Stimulated activated CD4-positive, alpha-beta T cell treated with anti-CD3 and anti-CD28 coated beads, Interleukin-4, amount 100 ng/mL, for 1 hour (primary cell): ENCODE measurements at regions not wholly inside any gene's neighbourhood (a gene's known extent, or its start where the extent isn't known, plus 50 kb on each side); places are given as distances from the start of the nearest gene placed in this dataset.
"Not testable (repeated sequence)": the region's sequence is repeated elsewhere in the genome, so short reads cannot be mapped to it uniquely, and the experiment has no call there.

ENCODE experiments used
- DNase-seq: peaks from one replicate; pipeline ENCODE4 v3.0.0-alpha.2; 2020

DNA sequence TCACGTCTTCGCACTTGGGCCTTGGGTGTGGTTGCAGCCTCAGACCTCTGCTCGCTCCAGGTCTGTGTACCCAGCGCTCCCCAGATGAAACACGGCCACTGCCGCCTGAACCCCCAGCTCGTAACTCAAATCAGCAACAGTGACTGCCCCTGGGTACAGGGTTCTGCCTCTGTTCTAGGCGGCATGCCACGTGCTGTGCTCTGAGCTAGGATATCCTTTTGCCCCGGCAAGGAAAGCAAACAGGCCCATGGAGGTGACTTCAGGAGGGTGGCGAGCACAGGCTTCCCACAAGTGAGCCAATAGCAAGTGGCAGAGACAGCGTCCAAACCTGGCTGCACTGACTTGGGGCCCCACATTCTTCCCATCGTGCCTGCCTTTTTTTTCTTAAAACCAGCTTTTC is 96.3 kb upstream of the PZP start:
- DNase-seq = not testable (repeated sequence)

DNA sequence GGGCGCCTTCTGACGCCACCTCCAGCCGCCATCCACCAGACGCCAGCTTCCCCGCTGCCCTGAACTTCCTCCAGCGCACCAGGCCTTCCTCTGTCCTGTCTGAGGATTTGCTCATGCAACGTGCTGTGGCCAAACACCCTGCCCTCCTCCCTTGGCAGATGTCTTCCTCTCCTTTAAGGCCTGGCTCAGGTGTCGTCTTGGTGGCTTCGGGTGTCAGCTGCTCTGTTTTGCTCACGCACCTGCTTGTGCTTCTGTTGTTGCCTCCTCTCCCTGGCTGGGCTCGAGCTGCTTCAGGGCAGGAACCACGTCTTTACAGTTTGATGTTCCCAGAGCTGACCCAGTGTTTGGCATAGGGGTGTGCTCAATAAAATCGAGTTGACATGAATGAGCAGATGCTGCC is 87.7 kb upstream of the PZP start:
- not testable (repeated sequence) for DNase-seq

DNA sequence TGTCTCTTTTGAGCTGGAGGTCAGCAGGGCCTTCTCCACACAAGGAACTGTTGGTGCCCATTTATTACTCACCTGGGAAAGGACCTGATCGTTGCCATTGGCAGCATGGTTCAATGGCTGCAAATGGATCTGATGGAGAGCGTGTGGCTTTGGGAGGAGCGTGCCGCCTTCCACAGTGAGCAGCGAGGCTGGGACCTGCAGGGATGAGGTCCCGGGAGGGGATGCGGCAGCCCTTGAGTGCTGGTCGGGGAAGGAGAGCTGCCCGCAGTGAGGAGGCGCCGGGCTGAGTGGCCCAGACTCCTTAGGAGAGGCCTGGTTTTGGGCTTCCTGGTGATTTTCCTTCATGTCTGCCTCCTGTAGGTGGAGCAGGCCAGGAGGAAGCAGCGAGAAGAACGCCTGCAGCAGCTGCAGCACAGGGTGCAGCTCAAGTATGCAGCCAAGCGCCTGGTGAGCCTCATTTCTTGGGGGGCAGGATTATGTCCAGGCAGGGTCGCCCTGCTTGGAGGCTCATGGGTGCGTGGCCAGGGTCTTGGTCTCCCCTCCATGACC is 86.0 kb upstream of the PZP start:
- DNase-seq = not testable (repeated sequence)

DNA sequence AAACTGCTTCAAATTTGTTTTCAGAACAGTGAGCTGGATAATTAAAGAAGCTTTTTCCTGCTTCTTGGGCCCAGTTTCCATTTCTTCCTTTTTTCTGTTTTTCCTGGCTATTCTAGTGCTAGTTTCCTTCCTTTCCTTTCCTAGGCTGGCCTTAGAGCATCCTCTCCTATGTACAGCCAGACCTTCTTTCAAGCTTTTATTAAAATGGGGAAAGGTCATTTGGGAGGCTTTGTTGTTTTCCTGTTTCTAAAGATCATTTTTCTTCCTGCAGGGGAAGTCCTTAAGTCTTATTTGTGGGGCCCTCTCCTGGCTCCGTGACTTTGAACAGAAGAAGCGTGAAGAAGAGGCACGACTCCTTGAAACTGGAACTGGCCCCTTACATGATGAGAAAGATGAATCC is 85.2 kb upstream of the PZP start:
- not testable (repeated sequence) for DNase-seq

DNA sequence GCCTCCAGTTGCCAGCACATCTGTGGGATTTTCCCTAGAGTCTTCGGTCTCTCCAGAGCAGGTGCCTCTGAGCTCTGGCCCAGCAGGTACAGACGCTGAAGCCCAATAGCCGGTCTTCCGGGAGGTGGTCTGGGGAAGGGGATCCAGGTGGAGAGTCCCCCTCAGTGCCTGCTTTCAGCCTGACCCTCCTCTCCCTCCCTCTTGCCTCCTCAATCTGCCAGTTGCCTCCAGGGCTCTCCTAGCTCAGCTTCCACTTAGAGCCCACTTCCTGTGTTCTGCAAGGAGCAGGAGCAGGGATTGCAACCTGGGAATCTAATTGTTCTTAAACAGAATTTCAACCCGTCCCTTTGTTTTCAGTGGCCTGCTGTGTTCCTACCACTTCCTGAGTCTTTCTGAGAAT is 81.8 kb upstream of the PZP start:
- DNase-seq = not testable (repeated sequence)

DNA sequence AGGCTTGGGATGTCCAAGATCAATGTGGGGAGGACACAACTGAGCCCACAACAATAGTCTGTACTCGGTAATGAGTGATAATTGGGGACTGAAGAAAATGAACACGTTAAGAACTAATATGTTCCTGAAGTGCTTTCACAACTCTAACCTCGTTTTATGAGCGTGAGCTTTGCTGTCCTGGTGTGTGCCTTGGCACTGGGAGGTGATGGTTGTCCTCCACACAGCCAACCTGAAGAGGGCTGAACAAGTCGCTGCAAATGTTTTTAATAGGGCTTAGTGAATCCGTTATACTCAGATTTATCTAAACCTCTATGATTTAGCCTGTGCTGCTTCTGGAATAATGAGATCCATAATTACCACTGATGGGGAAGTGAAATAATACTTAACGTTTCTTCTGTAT is 76.5 kb upstream of the PZP start:
- DNase-seq = not testable (repeated sequence)

DNA sequence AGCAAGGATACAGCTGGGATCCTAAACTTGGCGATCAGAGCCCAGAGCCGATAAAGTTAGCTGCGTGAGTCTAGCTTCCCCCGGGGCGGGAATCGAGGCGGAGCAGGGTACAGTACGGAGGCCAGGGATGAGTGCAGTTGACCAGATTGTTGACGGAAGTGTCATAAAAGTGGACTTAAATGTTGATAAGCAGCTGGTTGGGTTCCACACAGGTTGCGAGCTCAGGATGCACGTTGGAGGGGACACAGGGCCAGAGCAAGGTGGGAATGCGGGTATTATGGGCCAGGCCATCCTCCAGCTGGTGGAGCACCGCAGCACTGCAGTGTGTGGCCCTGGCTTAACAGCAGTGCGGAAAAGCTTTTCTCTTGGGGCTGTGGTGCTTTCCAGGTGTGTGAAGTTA is 76.0 kb upstream of the PZP start:
- DNase-seq = not testable (repeated sequence)

DNA sequence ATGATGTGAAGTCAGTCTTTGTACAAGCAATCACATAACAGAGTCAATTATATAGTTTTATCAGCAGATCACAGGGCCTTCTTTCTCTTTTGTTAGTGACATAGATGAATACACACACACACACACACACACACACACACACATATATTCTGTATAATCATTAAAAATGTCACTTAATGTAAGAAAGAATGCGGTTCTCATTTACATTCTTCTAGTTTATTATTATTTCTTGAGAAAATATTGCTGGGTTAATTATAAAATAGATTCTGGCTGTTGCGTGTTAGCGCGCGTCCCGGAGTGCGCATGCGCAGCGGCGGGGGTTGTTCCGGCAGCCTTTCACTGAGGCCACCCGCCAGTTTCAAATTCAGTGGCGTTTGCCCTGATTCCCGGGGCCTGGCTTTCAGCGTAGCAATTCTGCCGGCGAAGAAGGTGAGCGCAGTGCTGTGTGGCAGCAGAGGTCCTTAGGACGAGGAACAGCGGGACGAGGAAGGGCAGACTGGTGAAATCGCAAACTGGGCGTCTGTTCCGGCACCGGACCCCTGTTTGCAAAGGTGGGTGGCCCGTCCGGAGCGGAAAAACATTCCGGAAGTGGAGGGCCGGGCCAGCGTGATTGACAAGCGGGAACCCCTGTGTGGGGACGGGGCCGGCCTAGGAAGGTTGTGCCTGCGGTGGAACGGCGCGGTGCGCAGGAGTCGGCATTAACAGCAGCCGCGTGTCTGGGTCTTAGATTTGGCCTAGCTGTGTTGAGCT is 75.3 kb upstream of the PZP start:
- DNase-seq = peak; percentile 76

DNA sequence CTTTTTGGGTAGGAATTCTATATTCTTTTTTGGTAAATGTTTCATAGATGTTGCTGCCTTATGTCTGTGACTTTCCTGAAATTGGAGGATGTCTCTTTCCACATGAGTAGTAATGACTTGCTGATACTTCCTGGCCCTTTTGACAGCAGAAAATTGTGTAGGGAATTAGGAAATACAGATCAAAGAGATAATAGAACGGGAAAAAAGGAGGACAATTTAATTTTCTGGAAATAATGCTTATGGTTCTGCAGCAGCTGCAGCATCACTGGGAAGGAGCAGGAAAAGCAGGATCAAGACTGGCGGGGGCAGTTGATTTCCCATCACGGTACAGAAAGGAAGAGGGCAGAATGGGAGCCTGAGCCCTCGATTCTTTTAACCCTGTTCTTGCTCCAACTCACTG is 68.8 kb upstream of the PZP start:
- no peak for DNase-seq

DNA sequence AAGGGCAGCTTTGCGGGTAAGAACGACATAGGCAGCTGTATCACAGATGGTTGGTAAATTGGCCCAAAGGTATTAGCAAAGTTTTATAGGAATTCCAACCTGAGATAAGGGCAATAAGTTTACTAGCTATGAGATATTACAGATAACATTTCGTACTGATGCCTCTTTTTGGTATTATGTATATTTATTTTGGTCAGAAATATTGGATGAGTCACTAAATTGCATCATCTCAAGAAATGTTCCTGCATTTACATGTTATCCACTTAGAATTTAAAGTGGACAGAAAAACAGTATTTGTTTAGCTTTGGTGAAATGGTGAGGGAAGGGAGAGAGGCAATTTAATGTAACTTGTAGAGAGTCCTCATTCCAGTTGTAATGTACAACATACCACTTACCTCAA is 65.1 kb upstream of the PZP start:
- DNase-seq = no peak

DNA sequence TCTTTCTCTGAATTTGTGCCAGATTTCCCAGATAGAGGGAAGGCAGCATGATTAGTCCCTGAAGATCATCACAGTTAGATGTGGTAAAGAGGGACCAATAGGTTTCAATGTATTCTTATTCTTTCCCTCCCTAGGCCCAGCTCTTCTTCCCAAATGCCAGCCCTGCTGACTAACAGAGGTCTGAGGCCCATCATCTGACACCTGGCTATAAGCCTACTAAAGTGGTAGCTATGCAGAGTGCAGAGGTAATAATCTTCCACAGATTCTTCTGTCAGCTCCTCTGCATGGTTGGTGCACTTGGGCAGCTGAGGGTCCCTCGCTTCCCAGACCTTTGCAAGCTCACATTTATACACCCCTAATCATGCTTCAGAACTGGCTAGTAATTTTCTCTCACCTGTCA is 63.7 kb upstream of the PZP start:
- DNase-seq = no peak

DNA sequence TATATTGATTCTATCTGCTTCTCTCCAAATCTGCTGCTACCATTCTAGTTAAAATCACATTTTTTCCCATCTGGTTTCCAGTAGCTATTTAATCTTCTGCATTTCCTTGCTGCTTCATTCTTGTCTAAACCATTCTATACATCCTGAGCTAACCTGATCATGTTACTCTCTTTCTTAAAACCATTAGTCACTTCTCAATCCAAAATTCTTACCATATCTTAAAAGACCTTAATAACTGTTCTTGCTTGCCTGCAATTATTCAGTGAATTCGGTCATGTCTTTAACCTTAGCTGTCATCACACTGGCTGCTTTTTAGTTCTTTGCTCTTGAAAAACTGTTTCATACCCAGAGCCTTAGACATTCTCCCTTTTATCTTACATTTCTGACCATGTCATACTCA is 56.4 kb upstream of the PZP start:
- DNase-seq = no peak

DNA sequence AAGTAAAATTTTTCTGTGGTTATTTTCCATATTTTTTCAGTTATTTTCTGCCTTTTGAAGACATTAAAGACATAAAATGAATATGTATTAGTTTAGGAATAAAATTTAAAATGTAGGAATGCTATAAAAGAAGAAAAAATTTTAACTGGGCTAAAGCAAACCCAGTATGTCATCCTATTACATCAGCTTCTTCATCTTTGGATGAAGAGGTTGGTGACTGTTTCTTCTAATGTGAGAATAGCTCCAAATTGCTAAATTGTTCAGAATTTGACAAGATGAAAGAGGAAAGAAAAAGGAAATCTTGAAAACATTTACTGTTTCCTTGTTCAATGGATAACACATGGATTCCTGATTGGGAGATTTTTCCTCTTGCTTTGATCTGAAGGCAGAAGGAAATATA is 52.7 kb upstream of the PZP start:
- no peak for DNase-seq

DNA sequence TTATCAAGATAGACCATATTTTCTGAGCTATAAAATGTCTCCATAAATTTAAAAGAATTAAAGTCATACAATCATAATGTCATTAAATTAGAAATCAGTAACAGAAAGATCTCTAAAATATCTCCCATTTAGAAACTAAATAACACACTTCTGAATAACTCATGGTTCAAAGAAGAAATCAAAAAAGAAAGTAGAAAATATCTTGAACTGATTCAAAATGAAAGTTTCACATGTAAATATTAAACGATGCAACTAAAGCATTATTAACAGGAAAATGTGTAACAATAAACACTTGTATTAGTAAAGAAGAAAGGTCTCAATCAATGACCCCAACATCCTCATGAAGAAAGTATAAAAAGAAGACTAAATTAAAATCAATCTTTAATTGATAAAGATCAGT is 50.5 kb upstream of the PZP start:
- DNase-seq = no peak
